MM.1S (cell line): ENCODE measurements at regions not wholly inside any gene's neighbourhood (a gene's known extent, or its start where the extent isn't known, plus 50 kb on each side); places are given as distances from the start of the nearest gene placed in this dataset.
"Not testable (repeated sequence)": the region's sequence is repeated elsewhere in the genome, so short reads cannot be mapped to it uniquely, and the experiment has no call there.

ENCODE experiments used
- DNase-seq: peaks from one replicate; pipeline ENCODE4 v3.0.0-alpha.2; 2015
- H2AFZ ChIP-seq: fragments of 300-600 bp; sonication (generic); 2 replicates; pipeline ENCODE4 v1.6.0; 2016; ENCODE audit warnings: antibody characterized with exemption, low read length
- H3F3A ChIP-seq: fragments of 300-600 bp; sonication (generic); 2 replicates; pipeline ENCODE4 v1.6.1; 2016; ENCODE audit warnings: mild to moderate bottlenecking, antibody characterized with exemption, low read length, moderate library complexity, mixed read lengths; ENCODE audit not compliant: insufficient read depth
- H3K27ac ChIP-seq: fragments of 300-600 bp; sonication (generic); 2 replicates; pipeline ENCODE4 v1.5.1; 2016; ENCODE audit warnings: mild to moderate bottlenecking, low read length
- H3K27me3 ChIP-seq: fragments of 300-600 bp; sonication (generic); replicated peaks from 2 replicates; pipeline ENCODE4 v1.6.0; 2016; ENCODE audit warnings: low read length; ENCODE audit not compliant: insufficient read depth
- H3K36me3 ChIP-seq: fragments of 300-600 bp; sonication (generic); replicated peaks from 2 replicates; pipeline ENCODE4 v1.6.1; 2016; ENCODE audit warnings: mild to moderate bottlenecking, low read length, mixed read lengths; ENCODE audit not compliant: insufficient read depth
- H3K4me1 ChIP-seq: fragments of 300-600 bp; sonication (generic); 2 replicates; pipeline ENCODE4 v1.6.1; 2016; ENCODE audit warnings: low read length, mixed read lengths
- H3K4me2 ChIP-seq: fragments of 300-600 bp; sonication (generic); 2 replicates; pipeline ENCODE4 v1.6.0; 2016; ENCODE audit warnings: low read depth, low read length
- H3K4me3 ChIP-seq: fragments of 300-600 bp; sonication (generic); 2 replicates; pipeline ENCODE4 v1.5.1; 2016; ENCODE audit warnings: low read length, mixed read lengths
- H3K79me2 ChIP-seq: fragments of 300-600 bp; sonication (generic); 2 replicates; pipeline ENCODE4 v1.6.1; 2016; ENCODE audit warnings: mixed run types, low read length, mixed read lengths
- H3K9ac ChIP-seq: fragments of 300-600 bp; sonication (generic); 2 replicates; pipeline ENCODE4 v1.6.1; 2016; ENCODE audit warnings: low read length, mixed read lengths
- H3K9me2 ChIP-seq: fragments of 300-600 bp; sonication (generic); replicated peaks from 2 replicates; pipeline ENCODE4 v1.6.1; 2016; ENCODE audit warnings: mild to moderate bottlenecking, low read length, mixed read lengths; ENCODE audit not compliant: insufficient read depth
- H3K9me3 ChIP-seq: fragments of 300-600 bp; sonication (generic); replicated peaks from 2 replicates; pipeline ENCODE4 v1.6.1; 2016; ENCODE audit warnings: mild to moderate bottlenecking, low read length, mixed read lengths; ENCODE audit not compliant: insufficient read depth
- H4K20me1 ChIP-seq: fragments of 300-600 bp; sonication (generic); 2 replicates; pipeline ENCODE4 v1.6.1; 2016; ENCODE audit warnings: mild to moderate bottlenecking, low read length, moderate library complexity, mixed read lengths; ENCODE audit not compliant: insufficient read depth
- EZH2 ChIP-seq: fragments of 300-600 bp; sonication (generic); optimal IDR thresholded peaks from 2 replicates; pipeline ENCODE3; 2017; ENCODE audit warnings: low read depth, mild to moderate bottlenecking, antibody characterized with exemption, low read length, mixed read lengths
- EZH2phosphoT487 ChIP-seq: fragments of 300-600 bp; sonication (generic); IDR thresholded peaks from 2 replicates; pipeline ENCODE4 v1.6.1; 2018; ENCODE audit warnings: antibody characterized with exemption, low read length
- TF ChIP-seq, protein P1 (sequence below): fragments of 300-600 bp; sonication (generic); IDR thresholded peaks from 2 replicates; pipeline ENCODE4 v1.5.1; 2016; ENCODE audit warnings: antibody characterized with exemption, low read length, mixed read lengths

DNA sequence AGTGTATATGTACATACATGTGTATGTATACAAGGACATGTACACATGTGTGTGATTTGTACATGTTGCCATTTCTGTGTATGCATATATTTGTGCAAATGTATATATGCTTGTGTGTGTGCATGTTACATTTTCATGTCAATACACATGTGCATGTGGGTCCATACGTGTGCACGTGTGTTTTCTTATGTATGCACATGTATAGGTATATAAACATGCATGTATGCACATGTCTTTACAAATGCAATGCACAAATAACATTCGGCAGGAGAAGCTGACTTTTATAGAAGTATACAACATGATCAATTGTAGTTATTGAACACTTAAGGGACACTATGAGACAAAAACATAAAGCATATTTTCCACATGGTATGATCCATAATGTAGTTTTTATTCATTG, 307.4 kb upstream of the SEMA3C start:
- H3K9ac ChIP-seq = no peak overlapping the region
- TF ChIP-seq EZH2phosphoT487 (no peak), EZH2 (no peak)
- no peaks in the 10 kb centered on the region for H3K9me2 ChIP-seq
- no peaks in the 10 kb centered on the region for H3F3A ChIP-seq
- no peak for DNase-seq
- H3K36me3 ChIP-seq = no peaks in the 10 kb centered on the region
- H4K20me1 ChIP-seq = no peaks in the 10 kb centered on the region
- H3K27ac ChIP-seq = no peak overlapping the region
- H3K27me3 ChIP-seq = no peaks in the 10 kb centered on the region
- no peak overlapping the region for H3K4me2 ChIP-seq
- no peaks in the 10 kb centered on the region for H3K9me3 ChIP-seq
- no peaks in the 10 kb centered on the region for H3K4me1 ChIP-seq
- H3K79me2 ChIP-seq = no peaks in the 10 kb centered on the region
- no peak overlapping the region for H2AFZ ChIP-seq
- no peak overlapping the region for H3K4me3 ChIP-seq

DNA sequence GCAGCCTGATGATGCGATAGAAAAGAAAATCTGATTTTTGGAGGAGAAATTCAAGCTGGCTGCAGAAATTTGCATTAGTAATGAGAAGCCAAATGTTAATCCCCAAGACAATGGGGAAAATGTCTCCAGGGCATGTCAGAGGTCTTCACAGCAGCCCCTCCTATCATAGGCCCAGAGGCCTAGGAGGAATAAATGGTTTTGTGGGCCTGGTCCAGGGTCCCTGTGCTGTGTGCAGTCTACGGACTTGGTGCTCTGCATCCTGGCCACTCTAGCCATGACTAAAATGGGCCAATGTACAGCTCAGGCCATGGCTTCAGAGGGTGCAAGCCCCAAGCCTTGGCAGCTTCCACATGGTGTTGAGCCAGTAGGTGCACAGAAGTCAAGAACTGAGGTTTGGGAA, 303.8 kb upstream of the SEMA3C start:
- H3K9ac ChIP-seq, DNase-seq, H3K27ac ChIP-seq, H3K36me3 ChIP-seq, H3F3A ChIP-seq, H3K4me1 ChIP-seq, H3K9me2 ChIP-seq, H3K4me3 ChIP-seq, H3K79me2 ChIP-seq, H2AFZ ChIP-seq, H4K20me1 ChIP-seq, H3K4me2 ChIP-seq, H3K27me3 ChIP-seq, H3K9me3 ChIP-seq: not testable (repeated sequence)

DNA sequence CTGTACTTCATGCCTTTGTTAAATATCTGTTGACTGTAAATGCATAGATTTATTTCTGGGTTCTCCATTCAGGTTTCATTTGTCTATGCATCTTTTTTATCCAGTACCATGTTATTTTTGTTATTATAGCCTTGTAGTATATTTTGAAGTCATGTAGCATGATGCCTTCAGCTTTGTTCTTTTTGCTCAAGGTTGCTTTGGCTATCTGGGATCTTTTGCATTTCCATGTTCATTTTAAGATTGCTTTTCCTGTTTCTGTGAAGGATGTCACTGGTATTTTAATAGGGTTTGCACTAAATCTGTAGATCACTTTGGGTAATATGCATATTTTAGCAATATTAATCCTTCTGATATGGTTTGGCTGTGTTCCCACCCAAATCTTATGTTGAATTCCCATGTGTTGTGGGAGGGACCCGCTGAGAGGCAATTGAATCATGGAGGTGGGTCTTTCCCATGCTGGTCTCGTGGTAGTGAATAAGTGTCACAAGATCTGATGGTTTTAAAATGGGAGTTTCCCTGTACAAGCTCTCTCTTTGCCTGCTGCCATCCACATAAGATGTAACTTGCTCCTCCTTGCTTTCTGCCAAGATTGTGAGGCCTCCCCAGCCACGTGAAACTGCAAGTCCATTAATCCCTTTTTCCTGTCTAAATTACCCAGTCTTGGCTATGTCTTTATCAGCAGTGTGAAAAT, 302.8 kb upstream of the SEMA3C start:
- no peak overlapping the region for H3K4me3 ChIP-seq
- no peaks in the 10 kb centered on the region for H3F3A ChIP-seq
- no peaks in the 10 kb centered on the region for H3K79me2 ChIP-seq
- H3K4me2 ChIP-seq = no peak overlapping the region
- no peaks in the 10 kb centered on the region for H3K4me1 ChIP-seq
- no peaks in the 10 kb centered on the region for H4K20me1 ChIP-seq
- H3K36me3 ChIP-seq = no peaks in the 10 kb centered on the region
- no peaks in the 10 kb centered on the region for H3K27me3 ChIP-seq
- H3K9me2 ChIP-seq = no peaks in the 10 kb centered on the region
- H3K27ac ChIP-seq = no peak overlapping the region
- no peaks in the 10 kb centered on the region for H3K9me3 ChIP-seq
- DNase-seq = no peak
- no peak overlapping the region for H2AFZ ChIP-seq
- TF ChIP-seq, protein P1, sequence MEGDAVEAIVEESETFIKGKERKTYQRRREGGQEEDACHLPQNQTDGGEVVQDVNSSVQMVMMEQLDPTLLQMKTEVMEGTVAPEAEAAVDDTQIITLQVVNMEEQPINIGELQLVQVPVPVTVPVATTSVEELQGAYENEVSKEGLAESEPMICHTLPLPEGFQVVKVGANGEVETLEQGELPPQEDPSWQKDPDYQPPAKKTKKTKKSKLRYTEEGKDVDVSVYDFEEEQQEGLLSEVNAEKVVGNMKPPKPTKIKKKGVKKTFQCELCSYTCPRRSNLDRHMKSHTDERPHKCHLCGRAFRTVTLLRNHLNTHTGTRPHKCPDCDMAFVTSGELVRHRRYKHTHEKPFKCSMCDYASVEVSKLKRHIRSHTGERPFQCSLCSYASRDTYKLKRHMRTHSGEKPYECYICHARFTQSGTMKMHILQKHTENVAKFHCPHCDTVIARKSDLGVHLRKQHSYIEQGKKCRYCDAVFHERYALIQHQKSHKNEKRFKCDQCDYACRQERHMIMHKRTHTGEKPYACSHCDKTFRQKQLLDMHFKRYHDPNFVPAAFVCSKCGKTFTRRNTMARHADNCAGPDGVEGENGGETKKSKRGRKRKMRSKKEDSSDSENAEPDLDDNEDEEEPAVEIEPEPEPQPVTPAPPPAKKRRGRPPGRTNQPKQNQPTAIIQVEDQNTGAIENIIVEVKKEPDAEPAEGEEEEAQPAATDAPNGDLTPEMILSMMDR = no peak
- TF ChIP-seq EZH2phosphoT487 (no peak), EZH2 (no peak)
- no peak overlapping the region for H3K9ac ChIP-seq

DNA sequence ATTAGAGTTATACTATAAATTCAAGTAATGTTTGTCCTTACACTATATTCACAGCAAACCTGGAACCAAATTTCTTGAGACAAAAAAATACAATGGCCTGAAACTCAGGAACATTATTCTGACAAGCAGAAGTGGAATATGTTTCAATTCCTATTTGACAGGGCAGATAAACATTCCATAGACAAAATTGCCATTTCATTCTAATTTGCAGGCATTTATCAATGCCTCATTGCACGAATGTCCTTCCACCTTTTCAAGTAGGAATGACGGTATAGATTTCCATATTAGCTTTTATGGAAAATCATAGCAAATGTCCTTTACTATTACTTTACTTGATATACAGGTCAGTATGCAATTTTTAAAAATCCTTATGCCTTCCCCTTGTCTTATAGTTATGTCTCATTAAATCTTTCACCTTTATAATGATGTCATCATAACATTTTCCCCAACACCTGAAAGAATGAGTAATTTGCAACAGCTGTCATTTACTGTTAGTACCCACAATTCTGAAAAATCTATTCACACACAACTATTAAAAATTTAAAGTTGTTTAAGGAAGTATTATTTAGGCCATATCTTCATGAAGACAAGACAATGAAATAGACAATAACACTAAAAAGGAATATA, 299.7 kb upstream of the SEMA3C start:
- no peaks in the 10 kb centered on the region for H4K20me1 ChIP-seq
- no peaks in the 10 kb centered on the region for H3K27me3 ChIP-seq
- DNase-seq = no peak

More for the DNA sequence above, 299.7 kb upstream of the SEMA3C start:
- Histone ChIP-seq H3K9me2 (no peaks in the 10 kb centered on the region), H3K4me1 (no peaks in the 10 kb centered on the region), H3K36me3 (no peaks in the 10 kb centered on the region), H3K4me2 (no peak overlapping the region), H3K4me3 (no peak overlapping the region), H3F3A (no peaks in the 10 kb centered on the region), H3K27ac (no peak overlapping the region), H3K9ac (no peak overlapping the region), H3K79me2 (no peaks in the 10 kb centered on the region), H2AFZ (no peak overlapping the region), H3K9me3 (no peaks in the 10 kb centered on the region)
- no peak for TF ChIP-seq EZH2
- TF ChIP-seq, protein P1 = no peak
- no peak for TF ChIP-seq EZH2phosphoT487
